ENCODE measurements at regions not wholly inside any gene's neighbourhood (a gene's known extent, or its start where the extent isn't known, plus 50 kb on each side); places are given as distances from the start of the nearest gene placed in this dataset.

DNA sequence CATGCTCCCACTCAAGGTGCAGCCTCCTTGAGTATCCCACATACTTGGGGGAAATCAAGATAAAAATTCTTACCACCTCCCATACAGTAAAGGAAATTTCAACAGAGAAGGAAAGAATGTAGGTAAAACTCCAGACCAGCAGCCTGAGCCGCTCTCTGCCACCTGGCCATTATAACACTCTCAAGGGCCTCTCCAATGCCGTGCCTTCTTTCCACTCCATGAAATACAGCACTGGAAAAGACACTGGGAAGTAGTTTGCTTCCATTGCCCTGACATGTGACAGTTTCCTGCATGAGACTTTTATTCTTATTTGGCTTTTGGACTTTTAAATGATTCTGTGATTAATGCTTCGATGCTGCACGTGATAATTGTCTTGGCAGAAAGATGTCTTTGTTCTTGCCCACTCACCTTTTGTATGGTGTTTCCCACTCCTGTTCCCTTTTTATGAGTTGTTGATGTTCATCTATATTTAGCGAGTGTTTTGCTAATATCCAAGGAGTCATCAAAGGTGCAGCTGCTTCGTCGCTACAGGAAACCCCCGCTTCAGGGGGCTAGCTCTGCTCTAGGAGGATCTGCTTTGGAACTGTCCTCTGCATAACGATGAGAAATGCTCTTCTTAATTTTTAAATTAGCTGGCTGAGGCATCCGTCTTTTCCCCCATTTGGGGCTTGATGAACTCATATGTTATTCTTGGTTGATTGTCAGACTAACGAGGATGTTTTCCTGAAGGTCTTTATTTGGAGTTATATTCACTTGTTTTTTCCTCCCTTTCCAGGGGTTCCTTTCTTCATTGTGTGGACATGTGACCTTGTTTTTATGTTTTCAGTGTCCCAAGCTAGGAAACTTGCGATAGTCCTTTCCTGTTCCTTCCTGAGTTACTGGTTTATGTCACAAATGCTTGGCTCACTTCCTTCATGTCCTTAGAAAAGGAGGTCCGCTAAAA, 179.4 kb downstream of the TXNL1 start:
- H3K4me1 ChIP-seq (ENCODE audit: control insufficient read depth in 2 of 2, insufficient read depth in 2 of 2, low read length in 2 of 2), result no peaks in the 10 kb centered on the region
- no peak overlapping the region for H3K27ac ChIP-seq (ENCODE audit: low read depth in 1 of 2, low read length in 1 of 2)
- no peaks in the 10 kb centered on the region for H3K36me3 ChIP-seq (ENCODE audit: control insufficient read depth in 2 of 2, insufficient read depth in 2 of 2, low read length in 1 of 2)
- H3K4me3 ChIP-seq (ENCODE audit: low read length in 2 of 2), result no peak overlapping the region
- no peak for DNase-seq (ENCODE audit: low read depth in 6 of 9, low spot score in 9 of 9)
- H3K9me3 ChIP-seq (ENCODE audit: control insufficient read depth in 2 of 2, insufficient read depth in 1 of 2, low read length in 1 of 2), result no peaks in the 10 kb centered on the region
- 93% methylated on average over 13 of the region's 13 CpGs for WGBS
- H3K27me3 ChIP-seq (ENCODE audit: control insufficient read depth in 2 of 2, insufficient read depth in 1 of 2, low read length in 1 of 2), result no peaks in the 10 kb centered on the region

DNA sequence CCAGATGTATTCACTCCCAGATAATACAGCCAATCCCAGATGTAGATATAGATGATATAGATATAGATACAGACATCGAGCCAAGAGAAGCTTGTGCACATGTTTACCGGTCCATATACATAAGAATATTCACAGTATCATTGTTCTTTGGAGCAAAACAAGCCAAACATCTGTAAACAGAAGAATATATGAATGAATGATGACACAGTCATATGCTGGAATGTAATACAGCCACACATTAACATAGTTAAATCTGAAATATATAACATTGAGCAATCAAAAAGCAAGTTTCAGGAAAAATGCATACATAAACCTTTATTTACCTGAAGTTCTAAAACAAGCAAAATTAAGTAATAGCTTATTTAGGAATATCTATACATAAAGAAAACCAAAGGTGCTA, 182.5 kb downstream of the TXNL1 start:
- Histone ChIP-seq H3K27ac (ENCODE audit: low read depth in 1 of 2, low read length in 1 of 2) (no peak overlapping the region), H3K9me3 (ENCODE audit: control insufficient read depth in 2 of 2, insufficient read depth in 1 of 2, low read length in 1 of 2) (no peaks in the 10 kb centered on the region), H3K4me3 (ENCODE audit: low read length in 2 of 2) (no peak overlapping the region), H3K36me3 (ENCODE audit: control insufficient read depth in 2 of 2, insufficient read depth in 2 of 2, low read length in 1 of 2) (no peaks in the 10 kb centered on the region), H3K27me3 (ENCODE audit: control insufficient read depth in 2 of 2, insufficient read depth in 1 of 2, low read length in 1 of 2) (no peaks in the 10 kb centered on the region), H3K4me1 (ENCODE audit: control insufficient read depth in 2 of 2, insufficient read depth in 2 of 2, low read length in 2 of 2) (no peaks in the 10 kb centered on the region)
- 99% methylated on average over 2 of the region's 2 CpGs for WGBS
- DNase-seq (ENCODE audit: low read depth in 6 of 9, low spot score in 9 of 9), result no peak

DNA sequence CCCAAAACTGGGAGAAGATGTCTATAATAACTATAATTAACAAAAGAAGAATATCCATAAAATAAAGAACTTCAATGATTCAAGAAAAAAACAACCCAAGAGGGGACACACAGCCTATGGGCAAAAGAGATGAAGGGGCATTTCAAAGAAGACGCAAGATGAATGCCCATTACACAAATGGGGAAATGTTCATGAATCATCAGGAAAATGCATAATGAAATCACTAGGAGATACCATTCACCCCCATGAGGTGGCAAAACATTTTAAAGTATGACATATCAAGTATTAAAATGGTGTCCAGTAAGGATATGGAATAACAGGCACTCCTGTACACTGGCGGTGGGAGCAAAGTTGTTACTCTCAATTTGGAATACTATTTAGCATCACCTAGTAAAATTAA, 183.3 kb downstream of the TXNL1 start:
- no peaks in the 10 kb centered on the region for H3K27me3 ChIP-seq (ENCODE audit: control insufficient read depth in 2 of 2, insufficient read depth in 1 of 2, low read length in 1 of 2)
- over 99% methylated on average over 2 of the region's 2 CpGs for WGBS

DNA sequence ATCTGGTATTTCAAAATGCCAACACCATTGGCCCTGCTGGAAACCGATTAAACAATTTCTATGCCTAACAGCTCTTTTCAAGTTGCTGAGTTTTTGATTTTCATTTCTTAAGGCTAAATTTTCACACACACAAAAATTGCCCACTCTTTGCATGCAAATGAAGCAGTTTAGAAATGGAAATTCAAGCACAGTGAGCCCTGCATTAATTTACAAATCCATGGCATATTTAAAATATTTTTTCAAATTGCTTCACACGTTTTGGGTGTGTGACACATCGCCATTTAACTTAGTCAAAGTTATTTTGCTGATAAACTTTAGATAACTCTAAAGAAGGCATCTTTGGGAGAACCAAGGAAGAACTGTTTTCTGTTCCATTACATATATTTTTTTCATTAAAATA, 184.8 kb downstream of the TXNL1 start:
- H3K9me3 ChIP-seq (ENCODE audit: control insufficient read depth in 2 of 2, insufficient read depth in 1 of 2, low read length in 1 of 2), result no peaks in the 10 kb centered on the region
- H3K36me3 ChIP-seq (ENCODE audit: control insufficient read depth in 2 of 2, insufficient read depth in 2 of 2, low read length in 1 of 2), result no peaks in the 10 kb centered on the region
- 95% methylated on average over 3 of the region's 3 CpGs for WGBS
- no peaks in the 10 kb centered on the region for H3K4me1 ChIP-seq (ENCODE audit: control insufficient read depth in 2 of 2, insufficient read depth in 2 of 2, low read length in 2 of 2)
- no peak for DNase-seq (ENCODE audit: low read depth in 6 of 9, low spot score in 9 of 9)
- H3K27ac ChIP-seq (ENCODE audit: low read depth in 1 of 2, low read length in 1 of 2), result no peak overlapping the region
- H3K4me3 ChIP-seq (ENCODE audit: low read length in 2 of 2), result no peak overlapping the region
- no peaks in the 10 kb centered on the region for H3K27me3 ChIP-seq (ENCODE audit: control insufficient read depth in 2 of 2, insufficient read depth in 1 of 2, low read length in 1 of 2)

More for the DNA sequence above, 183.3 kb downstream of the TXNL1 start:
- Histone ChIP-seq H3K36me3 (ENCODE audit: control insufficient read depth in 2 of 2, insufficient read depth in 2 of 2, low read length in 1 of 2) (no peaks in the 10 kb centered on the region), H3K4me1 (ENCODE audit: control insufficient read depth in 2 of 2, insufficient read depth in 2 of 2, low read length in 2 of 2) (no peaks in the 10 kb centered on the region), H3K9me3 (ENCODE audit: control insufficient read depth in 2 of 2, insufficient read depth in 1 of 2, low read length in 1 of 2) (no peaks in the 10 kb centered on the region), H3K27ac (ENCODE audit: low read depth in 1 of 2, low read length in 1 of 2) (no peak overlapping the region), H3K4me3 (ENCODE audit: low read length in 2 of 2) (no peak overlapping the region)
- no peak for DNase-seq (ENCODE audit: low read depth in 6 of 9, low spot score in 9 of 9)

DNA sequence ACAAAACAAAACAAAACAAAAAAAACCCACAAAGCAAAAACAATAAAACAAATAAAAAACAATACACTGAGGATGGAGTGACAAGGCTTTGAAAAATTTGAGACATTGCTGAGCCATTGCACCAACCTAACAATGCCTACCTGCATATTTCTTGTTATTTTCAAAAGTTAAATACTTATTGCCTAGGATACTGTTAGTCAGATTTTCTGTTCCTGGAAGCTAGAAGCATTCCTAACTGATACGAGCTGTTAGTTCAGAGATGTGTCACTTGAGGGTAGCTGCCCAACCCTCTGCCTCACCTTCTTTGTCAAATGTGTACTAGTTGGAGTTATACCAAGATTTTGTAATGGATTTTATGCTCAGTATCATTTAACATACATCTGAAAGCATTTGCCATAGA, 187.2 kb downstream of the TXNL1 start:
- no peaks in the 10 kb centered on the region for H3K36me3 ChIP-seq (ENCODE audit: control insufficient read depth in 2 of 2, insufficient read depth in 2 of 2, low read length in 1 of 2)
- 97% methylated on average over 1 of the region's 1 CpG for WGBS
- no peaks in the 10 kb centered on the region for H3K9me3 ChIP-seq (ENCODE audit: control insufficient read depth in 2 of 2, insufficient read depth in 1 of 2, low read length in 1 of 2)
- H3K4me3 ChIP-seq (ENCODE audit: low read length in 2 of 2), result no peak overlapping the region
- H3K4me1 ChIP-seq (ENCODE audit: control insufficient read depth in 2 of 2, insufficient read depth in 2 of 2, low read length in 2 of 2), result no peaks in the 10 kb centered on the region
- no peak overlapping the region for H3K27ac ChIP-seq (ENCODE audit: low read depth in 1 of 2, low read length in 1 of 2)
- DNase-seq (ENCODE audit: low read depth in 6 of 9, low spot score in 9 of 9), result no peak
- H3K27me3 ChIP-seq (ENCODE audit: control insufficient read depth in 2 of 2, insufficient read depth in 1 of 2, low read length in 1 of 2), result no peaks in the 10 kb centered on the region

DNA sequence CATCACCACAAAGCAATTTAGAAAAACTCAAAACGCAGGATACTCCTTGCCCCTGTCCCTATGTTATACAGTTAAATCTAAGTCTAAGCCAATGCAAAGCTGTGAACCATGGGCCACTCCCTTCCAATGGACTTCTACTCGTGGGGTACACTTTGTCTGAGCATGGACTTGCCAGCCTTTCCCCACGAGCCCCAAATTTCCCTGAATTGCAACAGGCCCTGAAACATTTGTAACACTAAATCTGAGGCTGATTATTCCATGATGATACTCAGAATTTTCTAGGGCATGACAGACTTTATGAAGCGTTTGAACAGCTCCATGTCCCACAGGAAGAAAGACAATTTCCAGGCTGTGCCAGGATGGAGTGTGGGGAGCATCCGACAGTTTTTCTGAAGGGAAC, 189.6 kb downstream of the TXNL1 start:
- H3K36me3 ChIP-seq (ENCODE audit: control insufficient read depth in 2 of 2, insufficient read depth in 2 of 2, low read length in 1 of 2), result no peaks in the 10 kb centered on the region
- no peaks in the 10 kb centered on the region for H3K27me3 ChIP-seq (ENCODE audit: control insufficient read depth in 2 of 2, insufficient read depth in 1 of 2, low read length in 1 of 2)
- H3K27ac ChIP-seq (ENCODE audit: low read depth in 1 of 2, low read length in 1 of 2), result no peak overlapping the region
- H3K9me3 ChIP-seq (ENCODE audit: control insufficient read depth in 2 of 2, insufficient read depth in 1 of 2, low read length in 1 of 2), result no peaks in the 10 kb centered on the region
- H3K4me3 ChIP-seq (ENCODE audit: low read length in 2 of 2), result no peak overlapping the region
- 95% methylated on average over 5 of the region's 5 CpGs for WGBS
- DNase-seq (ENCODE audit: low read depth in 6 of 9, low spot score in 9 of 9), result no peak
- H3K4me1 ChIP-seq (ENCODE audit: control insufficient read depth in 2 of 2, insufficient read depth in 2 of 2, low read length in 2 of 2), result no peaks in the 10 kb centered on the region

DNA sequence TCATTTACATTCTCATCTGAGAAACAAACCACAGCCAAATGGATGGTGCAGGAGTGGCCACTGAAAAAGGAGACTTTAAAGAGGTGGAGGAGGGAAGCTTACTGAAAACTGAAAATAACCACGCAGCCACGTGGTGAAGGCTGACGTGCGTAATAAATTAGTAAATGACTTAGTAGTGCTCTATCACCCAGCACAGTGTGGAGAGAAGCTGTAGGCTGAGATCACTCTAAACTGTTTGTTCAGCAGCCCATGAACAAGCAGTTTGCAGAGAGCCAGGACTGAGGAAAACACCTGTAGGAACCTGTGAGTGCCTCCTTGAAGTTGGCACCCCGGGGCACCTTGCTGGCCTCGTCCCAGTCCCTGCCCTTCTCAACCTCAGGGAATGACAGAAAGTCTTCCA, 193.0 kb downstream of the TXNL1 start:
- H3K36me3 ChIP-seq (ENCODE audit: control insufficient read depth in 2 of 2, insufficient read depth in 2 of 2, low read length in 1 of 2), result no peaks in the 10 kb centered on the region
- H3K27me3 ChIP-seq (ENCODE audit: control insufficient read depth in 2 of 2, insufficient read depth in 1 of 2, low read length in 1 of 2), result no peaks in the 10 kb centered on the region
- no peak overlapping the region for H3K4me3 ChIP-seq (ENCODE audit: low read length in 2 of 2)
- H3K4me1 ChIP-seq (ENCODE audit: control insufficient read depth in 2 of 2, insufficient read depth in 2 of 2, low read length in 2 of 2), result no peaks in the 10 kb centered on the region
- no peak for DNase-seq (ENCODE audit: low read depth in 6 of 9, low spot score in 9 of 9)
- 71% methylated on average over 6 of the region's 6 CpGs for WGBS
- H3K27ac ChIP-seq (ENCODE audit: low read depth in 1 of 2, low read length in 1 of 2), result no peak overlapping the region
- H3K9me3 ChIP-seq (ENCODE audit: control insufficient read depth in 2 of 2, insufficient read depth in 1 of 2, low read length in 1 of 2), result no peaks in the 10 kb centered on the region

DNA sequence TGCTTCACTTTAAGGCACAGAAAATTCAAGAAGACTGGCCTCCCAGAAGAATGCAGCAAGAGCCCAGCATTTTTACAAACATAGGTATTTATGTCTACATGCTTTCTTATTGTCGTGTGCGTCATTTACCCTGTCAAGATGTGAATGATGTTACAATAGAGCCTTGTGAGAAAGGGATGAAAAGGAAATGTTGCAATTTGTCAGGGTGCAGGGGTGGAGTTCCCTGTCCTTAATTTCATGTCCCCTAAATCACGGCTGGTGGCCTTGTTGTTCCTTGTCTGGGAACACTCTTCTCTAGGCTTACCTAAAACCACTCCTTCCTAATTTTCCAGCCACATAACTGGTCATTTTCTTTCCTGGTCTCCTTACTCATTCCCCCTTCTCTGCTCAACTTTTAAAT, 194.2 kb downstream of the TXNL1 start:
- no peak for DNase-seq (ENCODE audit: low read depth in 6 of 9, low spot score in 9 of 9)
- Histone ChIP-seq H3K9me3 (ENCODE audit: control insufficient read depth in 2 of 2, insufficient read depth in 1 of 2, low read length in 1 of 2) (no peaks in the 10 kb centered on the region), H3K4me1 (ENCODE audit: control insufficient read depth in 2 of 2, insufficient read depth in 2 of 2, low read length in 2 of 2) (no peaks in the 10 kb centered on the region), H3K27ac (ENCODE audit: low read depth in 1 of 2, low read length in 1 of 2) (no peak overlapping the region), H3K36me3 (ENCODE audit: control insufficient read depth in 2 of 2, insufficient read depth in 2 of 2, low read length in 1 of 2) (no peaks in the 10 kb centered on the region), H3K27me3 (ENCODE audit: control insufficient read depth in 2 of 2, insufficient read depth in 1 of 2, low read length in 1 of 2) (no peaks in the 10 kb centered on the region), H3K4me3 (ENCODE audit: low read length in 2 of 2) (no peak overlapping the region)
- 96% methylated on average over 3 of the region's 3 CpGs for WGBS

DNA sequence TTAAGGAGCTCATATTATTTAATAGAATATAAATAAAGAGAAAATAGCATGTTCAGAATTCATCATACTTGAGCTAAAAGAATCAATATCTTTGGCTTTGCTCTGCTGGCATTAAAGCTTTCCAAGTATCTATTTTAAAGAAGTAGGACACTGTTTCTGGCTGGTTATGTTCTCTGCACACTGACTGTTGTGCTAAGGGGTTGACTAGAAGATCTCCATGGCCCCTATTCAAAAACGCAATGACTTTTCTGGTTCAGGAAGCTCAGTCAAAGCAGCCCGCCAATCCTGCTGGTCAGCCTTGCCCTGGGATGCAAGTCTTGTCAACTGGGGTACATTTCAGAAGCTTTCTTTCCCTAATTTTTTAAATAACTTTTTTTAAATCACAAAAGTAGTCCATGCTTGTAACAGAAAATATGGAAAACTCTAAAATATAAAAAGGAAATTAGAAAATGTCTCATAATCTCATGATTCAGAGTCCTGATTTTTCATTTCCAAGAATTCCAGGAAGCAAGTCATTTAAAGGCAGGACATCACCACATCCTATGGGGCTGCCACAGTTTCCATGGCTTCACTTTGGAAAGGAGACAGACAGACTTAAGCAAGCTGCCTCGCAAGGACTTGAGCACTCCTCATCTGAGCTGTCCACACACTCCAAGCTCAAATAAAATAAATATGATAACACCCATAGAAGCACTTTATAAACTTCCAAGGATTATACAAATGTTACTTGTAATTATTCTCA, 195.1 kb downstream of the TXNL1 start:
- DNase-seq (ENCODE audit: low read depth in 6 of 9, low spot score in 9 of 9), result no peak
- Histone ChIP-seq H3K27ac (ENCODE audit: low read depth in 1 of 2, low read length in 1 of 2) (no peak overlapping the region), H3K4me1 (ENCODE audit: control insufficient read depth in 2 of 2, insufficient read depth in 2 of 2, low read length in 2 of 2) (no peaks in the 10 kb centered on the region), H3K4me3 (ENCODE audit: low read length in 2 of 2) (no peak overlapping the region), H3K27me3 (ENCODE audit: control insufficient read depth in 2 of 2, insufficient read depth in 1 of 2, low read length in 1 of 2) (no peaks in the 10 kb centered on the region), H3K36me3 (ENCODE audit: control insufficient read depth in 2 of 2, insufficient read depth in 2 of 2, low read length in 1 of 2) (no peaks in the 10 kb centered on the region), H3K9me3 (ENCODE audit: control insufficient read depth in 2 of 2, insufficient read depth in 1 of 2, low read length in 1 of 2) (no peaks in the 10 kb centered on the region)
- 95% methylated on average over 3 of the region's 3 CpGs for WGBS
